GM12891 (cell line): ENCODE measurements at regions not wholly inside any gene's neighbourhood (a gene's known extent, or its start where the extent isn't known, plus 50 kb on each side); places are given as distances from the start of the nearest gene placed in this dataset.

ENCODE experiments used
- PAX5 ChIP-seq: IDR thresholded peaks from 2 replicates; pipeline ENCODE4 v1.6.1; 2011; ENCODE audit warnings: low read length, moderate library complexity, mild to moderate bottlenecking; ENCODE audit not compliant: insufficient read depth, severe bottlenecking
- POLR2A ChIP-seq: IDR thresholded peaks from 2 replicates; pipeline ENCODE4 v1.6.1; 2011; ENCODE audit warnings: low read depth, low read length, control low read depth
- POLR2AphosphoS5 ChIP-seq: IDR thresholded peaks from 2 replicates; pipeline ENCODE4 v1.6.1; 2011; ENCODE audit warnings: low read depth, low read length, control low read depth
- SPI1 ChIP-seq: IDR thresholded peaks from 2 replicates; pipeline ENCODE4 v1.6.1; 2011; ENCODE audit warnings: low read depth, low read length, control low read depth
- TAF1 ChIP-seq: IDR thresholded peaks from 2 replicates; pipeline ENCODE4 v1.6.1; 2011; ENCODE audit warnings: low read depth, low read length, control low read depth

- no peak for TF ChIP-seq POLR2A
- no peak for TF ChIP-seq POLR2AphosphoS5
- TF ChIP-seq TAF1, result no peak
- TF ChIP-seq PAX5, result no peak
- TF ChIP-seq SPI1, result no peak
Observed at GRCh38 chr7:125834421-125834820, 904.8 kb upstream of the POT1 start.
